T-helper 2 cell (primary cell): ENCODE measurements at regions not wholly inside any gene's neighbourhood (a gene's known extent, or its start where the extent isn't known, plus 50 kb on each side); places are given as distances from the start of the nearest gene placed in this dataset.
"Not testable (repeated sequence)": the region's sequence is repeated elsewhere in the genome, so short reads cannot be mapped to it uniquely, and the experiment has no call there.

ENCODE experiments used
- DNase-seq, 5 experiments: peaks; one replicate each; pipeline versions ENCODE4 v3.0.0 to v3.0.0-alpha.2; 2012 to 2022

DNA sequence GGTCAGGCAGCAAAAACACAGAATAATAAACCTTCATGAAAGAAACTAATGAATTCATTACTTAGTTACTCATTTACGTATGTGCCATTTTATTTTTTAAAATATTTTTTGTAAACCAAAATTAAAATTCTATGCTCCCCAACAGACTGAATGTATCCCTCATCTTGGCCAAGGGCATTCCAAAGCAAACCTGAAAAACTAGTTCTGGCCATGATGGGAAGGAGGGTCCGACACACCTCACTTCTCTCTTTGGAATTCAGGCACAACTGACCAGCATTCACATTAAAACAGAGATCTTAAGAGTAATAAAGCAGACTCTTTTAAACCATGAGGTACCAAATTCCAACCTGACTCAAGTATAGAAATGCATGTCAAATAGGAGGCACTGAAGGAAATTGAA is 1576.9 kb upstream of the SPRY2 start:
- no peak for DNase-seq

DNA sequence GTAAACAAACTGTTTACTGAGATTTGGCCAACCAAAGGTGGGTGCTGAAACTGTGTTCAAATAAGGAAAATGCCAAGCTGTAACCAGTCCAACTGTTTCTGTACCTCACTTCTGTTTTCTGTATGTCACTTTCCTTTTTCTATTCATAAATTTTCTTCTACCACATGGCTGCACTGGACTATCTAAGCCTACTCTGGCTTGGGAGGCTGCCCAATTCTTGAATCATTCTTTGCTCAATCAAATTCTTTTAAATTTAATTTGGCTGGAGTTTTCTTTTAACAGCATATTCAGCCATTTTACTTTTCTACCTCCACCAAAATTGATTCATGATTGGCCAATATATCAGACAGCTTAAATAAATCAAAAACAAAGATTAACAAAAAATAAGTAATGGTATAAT is 1575.5 kb upstream of the SPRY2 start:
- DNase-seq, result no peak

DNA sequence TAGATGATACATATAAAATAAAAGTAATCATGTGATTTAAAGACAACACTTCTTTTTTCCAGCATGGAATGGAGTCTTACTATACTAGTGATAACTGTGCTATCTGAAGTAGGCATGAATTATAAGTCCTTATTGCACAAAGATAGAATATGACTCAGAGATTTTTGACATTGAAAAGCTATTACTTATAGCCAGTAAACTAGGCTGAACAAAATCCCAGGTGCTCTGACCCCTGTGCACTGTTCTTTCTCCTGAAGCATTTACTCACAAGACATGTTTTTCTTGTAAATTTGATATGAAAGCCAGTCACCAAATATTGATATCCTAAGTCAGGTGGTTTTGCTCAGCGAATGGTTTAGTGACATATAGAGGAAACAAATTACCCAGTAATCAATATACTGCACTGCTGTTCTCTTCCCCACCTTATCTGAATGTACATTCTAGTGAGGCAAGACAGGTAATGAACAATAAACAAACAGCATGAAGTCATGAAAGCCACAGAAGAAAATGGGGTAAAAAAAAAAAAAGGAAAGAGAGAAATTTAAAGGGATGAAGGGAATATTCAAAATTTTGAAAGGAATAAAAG is 1567.0 kb upstream of the SPRY2 start:
- DNase-seq, result no peak

DNA sequence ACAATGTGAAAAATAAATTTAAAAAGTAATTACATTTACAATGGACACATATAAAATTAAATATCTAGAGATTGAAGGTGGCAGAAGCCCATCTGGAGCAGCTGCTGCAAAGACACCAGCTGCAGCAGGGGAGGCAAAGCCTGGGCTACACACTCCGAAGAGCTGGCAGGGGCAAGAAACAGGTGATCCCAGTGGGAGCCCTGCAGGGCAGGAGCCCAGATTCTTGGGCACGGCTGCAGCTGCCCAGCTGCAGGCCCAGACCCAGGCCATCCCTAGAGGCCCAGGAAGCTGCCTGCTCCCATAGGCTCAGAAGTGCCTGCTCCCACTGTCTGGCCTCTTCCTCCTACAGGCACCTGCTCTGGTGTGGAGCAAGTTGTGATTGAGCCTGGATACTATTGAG is 1547.9 kb upstream of the SPRY2 start:
- DNase-seq, result no peak

DNA sequence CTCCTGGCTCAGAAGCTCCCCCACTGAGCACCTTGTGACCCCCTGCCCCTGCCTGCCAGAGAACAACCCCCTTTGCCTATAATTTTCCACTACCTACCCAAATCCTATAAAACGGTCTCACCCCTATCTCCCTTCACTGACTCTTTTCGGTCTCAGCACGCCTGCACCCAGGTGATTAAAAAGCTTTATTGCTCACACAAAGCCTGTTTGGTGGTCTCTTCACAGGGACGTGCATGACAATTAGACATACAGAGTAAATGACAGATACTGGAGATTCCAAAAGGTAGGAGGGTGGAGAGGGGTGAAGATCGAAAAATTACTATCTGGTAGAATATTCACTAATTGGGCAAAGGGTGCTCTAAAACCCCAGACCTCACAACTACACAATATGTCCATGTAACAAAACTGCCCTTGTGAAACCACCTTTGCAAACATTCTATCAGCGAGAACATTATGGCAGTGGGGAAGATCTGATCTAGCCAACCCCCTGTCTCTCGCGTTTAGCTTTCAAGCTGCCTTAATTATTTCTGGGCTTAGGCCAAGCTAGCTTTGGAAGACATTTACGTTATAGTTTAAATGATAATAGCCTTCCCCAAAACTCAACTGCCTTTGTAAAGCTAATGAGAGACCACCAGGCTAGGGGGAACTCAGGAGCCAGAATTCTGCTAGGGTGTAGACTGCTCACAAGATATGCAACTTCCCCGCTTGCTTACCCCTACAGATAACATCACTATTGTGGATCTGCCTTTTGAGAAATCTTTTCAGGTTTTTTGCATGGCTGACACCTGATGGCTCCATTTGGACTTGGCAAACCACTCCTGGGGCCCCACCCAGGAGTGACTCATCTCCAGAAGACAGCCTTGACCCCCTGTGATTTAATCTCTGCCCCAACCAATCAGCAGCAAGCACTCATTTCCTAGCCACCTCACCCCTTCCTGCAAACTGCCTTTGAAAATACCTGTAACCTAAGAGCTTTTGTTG is 1534.0 kb upstream of the SPRY2 start:
- peak in 1 of 5 experiments; percentile 31 for DNase-seq

DNA sequence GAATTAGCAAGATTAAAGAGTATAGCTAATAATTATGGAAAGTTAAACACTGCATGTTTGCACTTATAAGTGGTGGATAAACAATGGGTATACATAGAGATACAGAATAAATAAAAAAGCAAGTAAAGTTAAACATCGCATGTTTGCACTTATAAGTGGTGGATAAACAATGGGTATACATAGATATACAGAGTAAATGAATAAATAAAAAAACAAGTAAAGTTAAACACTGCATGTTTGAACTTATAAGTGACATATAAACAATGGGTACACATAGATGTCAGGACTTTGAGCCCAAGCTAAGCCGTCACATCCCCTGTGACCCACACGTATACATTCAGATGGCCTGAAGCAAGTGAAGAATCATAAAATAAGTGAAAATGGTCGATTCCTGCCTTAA is 1533.3 kb upstream of the SPRY2 start:
- no peak for DNase-seq

DNA sequence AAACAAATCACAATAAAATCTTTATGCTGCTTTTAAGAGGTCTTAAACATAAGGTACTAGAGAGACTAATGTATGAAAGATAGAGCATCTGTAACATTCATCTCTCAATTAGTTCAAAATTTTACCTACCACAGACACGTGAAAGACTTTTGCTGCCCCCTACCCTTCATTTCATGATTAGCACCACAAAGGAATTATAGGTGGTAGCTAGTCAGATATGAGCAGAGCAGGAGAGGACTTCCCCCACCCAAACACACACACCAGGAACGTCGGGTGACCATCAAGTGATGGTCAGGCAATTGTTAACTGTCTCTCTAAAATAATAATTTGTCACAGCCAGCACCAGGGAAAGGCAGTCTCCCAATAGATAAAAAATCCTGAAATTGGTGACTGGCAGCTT is 1531.7 kb upstream of the SPRY2 start:
- no peak for DNase-seq

DNA sequence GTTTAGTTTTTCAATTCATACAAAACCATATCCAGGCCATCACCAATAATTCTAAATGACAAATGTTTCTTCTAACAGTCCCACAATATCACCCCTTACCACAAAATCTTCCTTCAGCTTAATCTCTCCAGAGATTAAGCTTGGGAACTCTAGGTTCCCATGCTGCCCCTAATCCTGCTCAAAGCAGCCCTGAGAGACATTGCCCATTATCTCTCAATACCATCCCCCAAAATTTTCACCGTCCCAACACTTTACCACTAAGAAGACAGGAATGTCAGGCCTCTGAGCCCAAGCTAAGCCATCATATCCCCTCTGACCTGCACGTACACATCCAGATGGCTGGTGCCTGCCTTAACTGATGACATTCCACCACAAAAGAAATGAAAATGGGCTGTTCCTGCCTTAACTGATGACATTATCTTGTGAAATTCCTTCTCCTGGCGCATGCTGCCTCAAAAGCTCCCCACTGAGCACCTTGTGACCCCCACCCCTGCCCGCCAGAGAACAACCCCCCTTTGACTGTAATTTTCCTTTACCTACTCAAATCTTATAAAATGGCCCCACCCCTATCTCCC is 1530.9 kb upstream of the SPRY2 start:
- DNase-seq, result not testable (repeated sequence)

DNA sequence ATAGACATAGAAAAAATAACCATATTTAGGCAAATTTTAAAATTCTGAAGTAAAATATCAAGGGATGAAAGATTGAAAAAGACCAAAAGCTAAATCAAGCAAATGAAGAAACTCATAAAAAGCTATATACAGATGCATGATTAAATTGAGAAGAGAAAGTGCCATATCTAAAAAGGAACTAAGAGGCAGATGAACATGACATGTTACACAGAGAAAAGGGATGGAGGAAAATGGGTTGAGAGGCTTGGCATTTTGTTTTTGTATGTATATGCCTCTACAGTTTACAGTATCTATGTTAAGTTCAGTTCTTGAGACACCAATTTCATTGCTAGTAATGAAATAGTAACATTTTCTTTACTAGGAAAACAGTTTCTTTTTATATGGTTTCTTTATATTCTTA is 1507.4 kb upstream of the SPRY2 start:
- DNase-seq, result no peak

DNA sequence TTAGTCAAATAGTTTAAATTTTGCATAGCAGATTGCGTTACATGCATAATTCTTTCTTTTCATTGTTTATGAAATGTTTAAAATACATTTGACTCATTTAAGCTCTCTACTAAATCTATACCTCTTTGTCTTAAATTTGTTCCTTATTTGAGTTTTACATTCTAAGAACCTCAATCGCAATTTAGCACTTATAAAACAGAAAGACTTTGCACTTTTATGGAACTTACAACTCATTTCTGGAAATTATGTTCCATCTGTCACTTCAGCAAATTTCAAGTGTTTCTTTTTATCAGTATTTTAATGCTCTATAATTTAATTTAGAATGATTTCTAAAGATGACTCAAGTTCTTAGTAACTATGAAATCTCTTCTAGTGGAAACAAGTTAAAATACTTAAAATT is 1505.8 kb upstream of the SPRY2 start:
- no peak for DNase-seq

DNA sequence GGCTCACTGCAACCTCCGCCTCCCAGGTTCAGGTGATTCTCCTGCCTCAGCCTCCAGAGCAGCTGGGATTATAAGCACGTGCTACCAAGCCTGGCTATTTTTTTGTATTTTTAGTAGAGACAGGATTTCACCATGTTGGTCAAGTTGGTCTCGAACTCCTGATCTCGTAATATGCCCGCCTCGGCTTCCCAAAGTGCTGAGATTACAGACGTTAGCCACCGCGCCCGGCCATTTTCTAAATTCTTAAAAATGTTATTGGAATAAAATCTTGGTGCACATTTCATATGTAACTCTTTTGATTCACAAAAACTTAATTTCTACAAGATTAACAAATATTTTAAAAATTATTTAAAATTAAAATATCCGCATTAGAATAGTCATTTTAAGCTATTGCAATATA is 1480.3 kb upstream of the SPRY2 start:
- DNase-seq, result no peak

DNA sequence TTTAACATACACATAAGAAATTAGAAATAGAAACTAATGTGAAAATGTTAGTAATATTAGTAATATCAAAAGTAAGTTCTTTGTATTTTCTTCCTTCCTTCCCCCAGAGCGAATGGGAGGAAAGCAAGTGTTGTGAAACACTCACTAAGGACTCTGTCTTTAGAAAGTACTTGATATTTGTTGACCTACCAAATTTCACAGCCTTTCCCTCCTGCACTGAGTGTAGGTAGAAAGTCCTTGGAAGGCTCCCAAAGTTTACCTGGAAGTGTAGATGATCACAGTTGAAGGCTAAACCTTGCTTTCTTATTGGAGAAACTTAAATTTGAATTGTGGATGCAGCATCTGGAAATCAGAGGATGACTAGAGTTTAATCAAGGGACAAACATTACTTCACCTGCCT is 1459.5 kb upstream of the SPRY2 start:
- no peak for DNase-seq

DNA sequence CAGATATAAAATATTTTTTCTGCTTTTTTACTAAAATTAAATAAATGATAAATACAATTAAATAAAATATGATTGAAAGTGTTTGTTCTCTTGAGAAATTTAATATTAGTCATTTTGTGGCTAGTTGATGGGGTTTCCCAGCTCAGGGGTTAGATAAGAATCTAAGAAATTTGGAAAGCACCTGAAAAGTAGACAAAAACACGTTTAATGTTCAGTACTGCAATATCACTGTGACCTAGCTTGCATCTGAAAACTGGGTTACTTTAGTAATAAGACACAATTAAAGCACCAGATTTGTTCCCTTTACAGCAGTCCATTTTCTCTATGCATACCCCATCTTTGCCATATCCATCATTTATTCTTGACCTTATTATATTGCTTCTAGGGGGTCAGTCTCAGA is 1454.8 kb upstream of the SPRY2 start:
- DNase-seq, result peak in 1 of 5 experiments; percentile 15

DNA sequence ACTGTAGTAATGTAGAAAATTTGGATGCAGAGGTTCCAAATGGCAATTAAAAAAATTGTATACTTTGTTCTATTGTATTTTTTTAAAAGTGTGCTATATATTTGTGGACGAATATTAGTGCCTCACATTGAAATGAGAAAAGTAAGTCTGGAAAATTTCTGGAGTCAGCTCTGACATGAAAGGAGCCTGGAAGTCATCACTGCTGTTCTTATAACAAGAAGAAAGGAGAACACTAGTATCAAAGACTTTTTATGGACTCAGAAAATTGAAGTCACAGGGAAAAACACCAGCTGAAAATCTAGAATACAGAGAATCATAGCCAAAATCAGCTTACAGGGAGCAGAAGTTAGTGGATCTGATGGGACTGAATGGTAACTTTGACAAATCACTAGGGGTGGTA is 1450.7 kb upstream of the SPRY2 start:
- DNase-seq, result no peak

DNA sequence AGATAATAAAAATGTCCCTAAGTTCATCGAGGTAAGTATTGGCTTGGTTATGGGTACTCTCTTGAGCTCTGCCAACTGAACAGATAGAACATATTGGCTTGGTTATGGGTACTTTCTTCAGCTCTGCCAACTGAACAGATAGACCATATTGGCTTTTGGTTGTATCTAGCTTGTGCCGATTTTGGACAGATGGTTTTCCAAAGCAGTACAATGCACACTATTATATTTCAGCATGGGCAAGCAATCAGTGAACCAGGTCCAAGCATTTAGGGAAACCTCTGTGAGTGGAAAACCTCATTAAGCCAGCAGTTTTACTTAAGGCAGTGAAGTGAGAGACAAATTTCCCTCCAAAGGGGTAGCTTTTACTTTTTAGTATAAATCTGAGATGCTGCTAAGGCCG is 1440.5 kb upstream of the SPRY2 start:
- DNase-seq, result no peak

DNA sequence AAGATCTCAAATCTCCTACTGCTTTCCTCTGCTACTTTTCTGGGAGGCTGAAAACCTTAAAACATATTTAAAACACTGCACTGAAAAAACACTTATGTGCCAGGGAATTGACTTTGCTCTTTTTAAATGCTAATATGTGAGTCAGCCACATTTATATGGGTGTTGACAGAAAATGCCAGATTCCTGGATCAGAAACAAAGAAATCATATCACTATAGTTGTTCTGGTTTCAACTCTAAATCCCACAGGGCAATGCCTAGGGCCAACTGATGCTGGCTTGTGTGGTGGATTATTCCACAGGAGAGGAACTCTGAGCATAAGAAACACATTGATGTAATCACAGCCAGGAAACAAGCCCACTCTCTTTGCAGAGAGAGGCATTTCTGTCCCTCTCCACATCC is 1439.0 kb upstream of the SPRY2 start:
- DNase-seq, result no peak

DNA sequence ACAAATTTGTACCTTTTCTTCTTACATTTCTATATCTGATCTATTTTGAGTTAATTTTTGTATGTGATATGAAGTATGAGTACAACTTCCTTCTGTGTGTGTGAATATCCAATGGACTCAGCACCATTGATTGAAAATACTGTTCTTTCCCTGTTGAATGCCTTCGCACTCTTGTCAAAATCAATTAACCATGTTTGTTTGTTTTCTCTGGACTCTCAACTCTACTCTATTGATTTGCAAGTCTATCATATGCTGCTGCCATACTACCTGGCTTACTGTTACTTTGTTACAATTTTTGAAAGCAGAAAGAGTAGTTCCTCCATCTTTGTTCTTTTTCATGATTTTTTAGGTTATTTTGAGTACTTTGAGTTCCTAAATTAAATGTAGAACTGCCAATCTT is 1437.4 kb upstream of the SPRY2 start:
- DNase-seq, result no peak

DNA sequence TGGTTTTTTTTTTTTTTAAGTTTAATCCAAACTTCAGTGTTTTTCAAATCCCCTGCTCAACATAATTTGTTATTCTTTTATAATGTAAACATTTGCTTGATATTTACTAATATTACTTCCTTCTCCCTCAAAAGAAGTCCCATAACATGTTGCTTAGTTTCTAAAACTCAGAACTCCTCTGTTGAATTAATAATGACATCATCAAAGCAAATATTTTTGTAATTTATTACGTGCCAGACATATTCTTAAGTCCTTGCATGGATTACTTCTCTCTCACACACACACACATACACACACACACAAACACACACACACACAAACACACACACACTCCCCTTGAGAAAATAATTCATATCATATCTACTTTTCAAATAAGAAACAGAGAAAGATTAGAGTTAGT is 1432.3 kb upstream of the SPRY2 start:
- no peak for DNase-seq

DNA sequence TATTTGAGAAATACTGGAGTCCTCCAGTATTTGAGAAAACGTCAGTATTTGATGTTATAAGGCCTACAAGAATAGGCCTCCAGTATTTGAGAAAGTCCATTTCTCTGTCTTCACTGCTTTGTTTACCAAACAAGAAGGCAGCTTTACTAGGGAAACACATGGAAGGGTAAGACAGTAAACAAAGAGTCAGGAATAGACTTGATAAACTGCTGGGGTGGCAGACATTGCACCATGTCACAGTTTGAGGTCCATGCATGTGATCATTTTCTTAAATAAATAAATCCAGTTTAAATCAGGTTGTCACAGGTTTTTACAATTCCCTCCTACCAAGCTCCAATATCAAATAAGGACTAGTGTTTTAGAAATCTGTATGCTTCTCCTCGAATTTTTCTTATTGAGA is 1431.0 kb upstream of the SPRY2 start:
- no peak for DNase-seq

DNA sequence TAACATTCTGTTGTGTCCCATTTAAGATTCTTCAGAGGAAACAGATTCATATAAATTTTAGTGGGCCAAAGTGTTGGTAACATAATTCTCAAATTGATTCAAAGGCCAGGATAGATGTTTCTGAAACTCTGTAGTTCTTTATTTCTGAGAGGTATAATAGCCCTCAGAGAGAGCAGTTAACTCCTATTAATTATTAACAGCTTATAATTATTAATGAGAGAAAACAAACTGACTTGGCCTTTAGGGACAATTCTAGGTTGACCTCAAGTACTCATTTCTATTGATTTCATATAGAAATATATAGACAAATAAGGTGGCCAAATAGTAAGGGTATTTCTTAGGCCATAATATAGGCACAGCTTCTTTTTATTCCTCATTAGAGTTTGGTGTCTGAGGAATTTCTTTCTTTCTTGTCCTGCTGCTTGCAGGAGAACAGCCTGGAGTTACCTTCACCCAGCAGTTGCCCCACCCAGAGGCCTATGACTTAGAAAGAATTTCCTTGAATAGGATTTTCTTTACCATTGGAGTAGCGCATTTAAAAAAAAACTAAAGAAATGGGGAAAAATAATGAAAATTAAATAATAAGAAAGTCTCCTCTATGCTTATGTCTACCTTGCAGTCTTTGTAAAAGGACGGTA is 1430.1 kb upstream of the SPRY2 start:
- no peak for DNase-seq

DNA sequence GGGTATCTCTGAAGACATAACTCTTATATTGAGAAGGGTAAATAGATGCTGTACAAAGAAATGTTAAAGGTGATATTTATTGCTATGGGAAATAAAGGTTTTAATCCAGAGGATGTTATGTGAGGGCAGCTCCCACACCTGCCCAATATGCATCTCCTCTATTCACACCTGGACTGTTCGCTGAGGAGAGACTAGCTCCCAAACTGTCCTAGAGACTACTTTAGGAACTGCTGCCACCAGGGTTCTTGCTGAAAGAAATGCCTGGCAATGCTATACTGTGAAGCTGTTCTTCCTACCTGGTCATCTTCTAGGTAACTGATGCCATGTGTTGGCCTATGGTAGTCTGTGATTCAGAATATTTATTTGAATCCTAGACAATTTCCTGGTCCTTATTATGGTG is 1421.5 kb upstream of the SPRY2 start:
- no peak for DNase-seq

DNA sequence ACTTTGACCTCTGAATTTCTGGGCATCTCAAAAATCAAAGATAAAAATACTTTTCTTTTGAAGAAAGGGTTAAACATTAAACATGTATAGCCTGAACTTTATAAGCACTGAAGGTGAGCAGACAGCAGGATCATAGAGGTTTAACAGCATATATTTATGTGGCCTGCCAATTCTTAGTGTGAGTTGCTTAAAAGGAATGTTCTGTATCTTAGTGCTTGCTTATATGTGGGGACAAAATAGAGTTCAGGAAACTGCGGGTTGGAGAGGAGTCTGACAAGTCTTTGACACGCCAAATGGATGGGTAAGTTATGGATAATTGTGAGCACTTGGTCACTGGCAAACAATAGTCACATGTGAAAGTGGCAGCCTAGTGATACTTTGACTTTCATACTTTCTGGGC is 1419.4 kb upstream of the SPRY2 start:
- no peak for DNase-seq

DNA sequence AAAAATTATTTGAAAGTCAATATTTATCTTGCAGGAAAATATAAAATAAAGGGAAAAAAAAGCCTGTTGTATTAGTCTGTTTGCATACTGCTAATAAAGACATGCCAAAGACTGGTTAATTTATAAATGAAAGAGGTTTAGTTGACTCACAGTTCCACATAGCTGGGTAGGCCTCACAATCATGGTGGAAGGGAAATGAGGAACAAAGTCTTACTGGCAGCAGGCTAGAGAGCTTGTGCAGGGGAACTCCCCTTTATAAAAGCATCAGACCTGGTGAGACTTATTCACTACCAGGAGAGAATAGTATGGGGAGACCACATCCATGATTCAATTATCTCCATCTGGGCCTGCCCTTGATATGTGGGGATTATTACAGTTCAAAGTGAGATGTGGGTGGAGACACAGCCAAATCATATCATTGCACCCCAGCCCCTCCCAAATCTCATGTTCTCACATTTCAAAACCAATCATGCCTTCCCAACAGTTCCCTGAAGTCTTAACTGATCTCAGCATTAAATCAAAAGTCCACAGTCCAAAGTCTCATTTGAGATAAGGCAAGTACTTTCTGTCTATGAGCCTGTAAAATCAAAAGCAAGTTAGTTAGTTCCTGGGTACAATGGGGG is 1416.5 kb upstream of the SPRY2 start:
- DNase-seq, result no peak
